IPS-18a (cell line): ENCODE measurements at regions not wholly inside any gene's neighbourhood (a gene's known extent, or its start where the extent isn't known, plus 50 kb on each side); places are given as distances from the start of the nearest gene placed in this dataset.
A peak's percentile ranks its signal among the peaks of the same experiment; 100 is the strongest.

Experiments used
- H3K27ac ChIP-seq: one replicate; pipeline ENCODE4 v1.5.1; 2013; ENCODE audit warnings: low read length
- H3K27me3 ChIP-seq: one replicate; pipeline ENCODE4 v1.6.1; 2013; ENCODE audit warnings: mild to moderate bottlenecking, low read length; ENCODE audit not compliant: control insufficient read depth, insufficient read depth
- H3K36me3 ChIP-seq: one replicate; pipeline ENCODE4 v1.6.1; 2013; ENCODE audit warnings: low read depth, low read length; ENCODE audit not compliant: control insufficient read depth
- H3K4me1 ChIP-seq: one replicate; pipeline ENCODE4 v1.6.1; 2013; ENCODE audit warnings: low read depth, low read length; ENCODE audit not compliant: control insufficient read depth
- H3K4me3 ChIP-seq: one replicate; pipeline ENCODE4 v1.5.1; 2013; ENCODE audit warnings: low read length
- H3K9ac ChIP-seq: one replicate; pipeline ENCODE4 v1.6.1; 2013; ENCODE audit warnings: mild to moderate bottlenecking, low read length, moderate library complexity
- H3K9me3 ChIP-seq: one replicate; pipeline ENCODE4 v1.6.1; 2013; ENCODE audit warnings: low read depth, low read length; ENCODE audit not compliant: control insufficient read depth

- H3K27ac ChIP-seq = no peak overlapping the region
- H3K4me1 ChIP-seq = peaks cover 5% of the 10 kb centered on the region
- no peaks in the 10 kb centered on the region for H3K36me3 ChIP-seq
- no peaks in the 10 kb centered on the region for H3K27me3 ChIP-seq
- H3K9me3 ChIP-seq = no peaks in the 10 kb centered on the region
- no peak overlapping the region for H3K4me3 ChIP-seq
- H3K9ac ChIP-seq = no peak overlapping the region
These were observed 57.5 kb upstream of the GC start for GRCh38 chr4:71841336-71841735.

GRCh38 chr4:71847300-71847699 is 63.4 kb upstream of the GC start:
- Histone ChIP-seq H3K9ac (no peak overlapping the region), H3K4me3 (no peak overlapping the region), H3K27me3 (no peaks in the 10 kb centered on the region), H3K27ac (no peak overlapping the region), H3K9me3 (no peaks in the 10 kb centered on the region), H3K36me3 (no peaks in the 10 kb centered on the region), H3K4me1 (no peaks in the 10 kb centered on the region)

- H3K27ac ChIP-seq = no peak overlapping the region
- H3K27me3 ChIP-seq = no peaks in the 10 kb centered on the region
These were observed 72.1 kb upstream of the GC start for GRCh38 chr4:71855944-71856343.

GRCh38 chr4:71857713-71858451 is 74.0 kb upstream of the GC start:
- H3K4me3 ChIP-seq = peak overlapping the region; percentile 36
- H3K27me3 ChIP-seq = no peaks in the 10 kb centered on the region
- H3K4me1 ChIP-seq = peaks cover 18% of the 10 kb centered on the region
- H3K36me3 ChIP-seq = no peaks in the 10 kb centered on the region
- no peak overlapping the region for H3K27ac ChIP-seq
- H3K9ac ChIP-seq = no peak overlapping the region
- H3K9me3 ChIP-seq = peaks cover 28% of the 10 kb centered on the region

More at GRCh38 chr4:71855944-71856343, 72.1 kb upstream of the GC start:
- Histone ChIP-seq H3K4me1 (peaks cover 18% of the 10 kb centered on the region), H3K4me3 (no peak overlapping the region), H3K9me3 (peaks cover 19% of the 10 kb centered on the region), H3K9ac (no peak overlapping the region), H3K36me3 (no peaks in the 10 kb centered on the region)

- Histone ChIP-seq H3K9ac (no peak overlapping the region), H3K27ac (no peak overlapping the region), H3K4me3 (no peak overlapping the region), H3K9me3 (peaks cover 54% of the 10 kb centered on the region), H3K36me3 (no peaks in the 10 kb centered on the region), H3K4me1 (peaks cover 18% of the 10 kb centered on the region), H3K27me3 (no peaks in the 10 kb centered on the region)
These were observed 76.8 kb upstream of the GC start for GRCh38 chr4:71860643-71861042.

- H3K27ac ChIP-seq = no peak overlapping the region
- peaks cover 11% of the 10 kb centered on the region for H3K4me1 ChIP-seq
- peaks cover 55% of the 10 kb centered on the region for H3K9me3 ChIP-seq
- no peaks in the 10 kb centered on the region for H3K27me3 ChIP-seq
- no peaks in the 10 kb centered on the region for H3K36me3 ChIP-seq
- no peak overlapping the region for H3K9ac ChIP-seq
- H3K4me3 ChIP-seq = no peak overlapping the region
These were observed 78.4 kb upstream of the GC start for GRCh38 chr4:71862315-71862714.

GRCh38 chr4:71863457-71863856 is 79.6 kb upstream of the GC start:
- H3K4me3 ChIP-seq = no peak overlapping the region
- no peaks in the 10 kb centered on the region for H3K27me3 ChIP-seq
- H3K4me1 ChIP-seq = peaks cover 1% of the 10 kb centered on the region
- no peak overlapping the region for H3K27ac ChIP-seq
- peaks cover 55% of the 10 kb centered on the region for H3K9me3 ChIP-seq
- no peaks in the 10 kb centered on the region for H3K36me3 ChIP-seq
- no peak overlapping the region for H3K9ac ChIP-seq

- no peak overlapping the region for H3K9ac ChIP-seq
- no peaks in the 10 kb centered on the region for H3K4me1 ChIP-seq
- H3K36me3 ChIP-seq = no peaks in the 10 kb centered on the region
- H3K9me3 ChIP-seq = peaks cover 50% of the 10 kb centered on the region
- H3K27me3 ChIP-seq = no peaks in the 10 kb centered on the region
- no peak overlapping the region for H3K4me3 ChIP-seq
- no peak overlapping the region for H3K27ac ChIP-seq
These were observed 80.5 kb upstream of the GC start for GRCh38 chr4:71864380-71864779.

GRCh38 chr4:71866212-71866885 is 82.5 kb upstream of the GC start:
- H3K4me3 ChIP-seq = no peak overlapping the region
- no peaks in the 10 kb centered on the region for H3K36me3 ChIP-seq
- H3K4me1 ChIP-seq = no peaks in the 10 kb centered on the region
- H3K9me3 ChIP-seq = peaks cover 36% of the 10 kb centered on the region
- no peak overlapping the region for H3K27ac ChIP-seq
- no peaks in the 10 kb centered on the region for H3K27me3 ChIP-seq
- no peak overlapping the region for H3K9ac ChIP-seq

- H3K27me3 ChIP-seq = no peaks in the 10 kb centered on the region
- H3K9me3 ChIP-seq = peaks cover 28% of the 10 kb centered on the region
- no peak overlapping the region for H3K9ac ChIP-seq
- H3K27ac ChIP-seq = no peak overlapping the region
- H3K36me3 ChIP-seq = no peaks in the 10 kb centered on the region
- H3K4me3 ChIP-seq = no peak overlapping the region
- H3K4me1 ChIP-seq = no peaks in the 10 kb centered on the region
These were observed 83.7 kb upstream of the GC start for GRCh38 chr4:71867598-71867997.

- no peak overlapping the region for H3K4me3 ChIP-seq
- no peak overlapping the region for H3K27ac ChIP-seq
These were observed 86.6 kb upstream of the GC start for GRCh38 chr4:71870456-71870855.

GRCh38 chr4:71872221-71872620 is 88.3 kb upstream of the GC start:
- no peaks in the 10 kb centered on the region for H3K4me1 ChIP-seq
- H3K9me3 ChIP-seq = no peaks in the 10 kb centered on the region
- H3K27ac ChIP-seq = no peak overlapping the region
- no peak overlapping the region for H3K9ac ChIP-seq
- H3K27me3 ChIP-seq = no peaks in the 10 kb centered on the region
- no peaks in the 10 kb centered on the region for H3K36me3 ChIP-seq
- H3K4me3 ChIP-seq = no peak overlapping the region

More at GRCh38 chr4:71870456-71870855, 86.6 kb upstream of the GC start:
- H3K9ac ChIP-seq = no peak overlapping the region
- no peaks in the 10 kb centered on the region for H3K4me1 ChIP-seq
- H3K36me3 ChIP-seq = no peaks in the 10 kb centered on the region
- H3K9me3 ChIP-seq = peaks cover 3% of the 10 kb centered on the region
- H3K27me3 ChIP-seq = no peaks in the 10 kb centered on the region
